NCI-H82 treated with DMSO at 0.1 percent for 48 hours (cell line): ENCODE measurements at regions not wholly inside any gene's neighbourhood (a gene's known extent, or its start where the extent isn't known, plus 50 kb on each side); places are given as distances from the start of the nearest gene placed in this dataset.

Experiments used
- DNase-seq: peaks from one replicate; lab custom pipeline; 2025; ENCODE audit not compliant: unreplicated experiment; lab: John Stamatoyannopoulos, UW

DNA sequence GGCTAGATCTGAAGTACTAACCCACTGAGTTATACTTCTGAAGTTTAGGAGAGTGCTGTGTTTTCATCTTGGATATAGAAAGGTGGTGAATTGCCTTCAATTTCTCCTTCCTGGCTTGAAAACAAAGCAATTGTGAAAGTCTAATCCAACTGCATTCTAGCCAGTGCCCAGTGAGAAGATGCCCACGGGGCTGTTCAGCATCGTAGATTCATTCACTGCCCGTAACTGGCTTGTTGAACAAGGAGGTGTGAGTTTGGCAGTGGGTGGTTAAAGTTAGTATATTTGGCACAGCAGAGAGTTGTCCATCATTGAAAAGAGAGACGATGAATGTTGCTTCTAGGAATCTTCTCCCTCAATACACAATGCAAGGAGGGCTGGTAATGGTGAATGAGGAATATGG, 82.3 kb upstream of the RND3 start:
- DNase-seq: no peak

GRCh38 chr2:150567771-150568301, 80.4 kb upstream of the RND3 start:
- DNase-seq: no peak

- no peak for DNase-seq
These were observed 78.8 kb upstream of the RND3 start for GRCh38 chr2:150566289-150566688.

DNA sequence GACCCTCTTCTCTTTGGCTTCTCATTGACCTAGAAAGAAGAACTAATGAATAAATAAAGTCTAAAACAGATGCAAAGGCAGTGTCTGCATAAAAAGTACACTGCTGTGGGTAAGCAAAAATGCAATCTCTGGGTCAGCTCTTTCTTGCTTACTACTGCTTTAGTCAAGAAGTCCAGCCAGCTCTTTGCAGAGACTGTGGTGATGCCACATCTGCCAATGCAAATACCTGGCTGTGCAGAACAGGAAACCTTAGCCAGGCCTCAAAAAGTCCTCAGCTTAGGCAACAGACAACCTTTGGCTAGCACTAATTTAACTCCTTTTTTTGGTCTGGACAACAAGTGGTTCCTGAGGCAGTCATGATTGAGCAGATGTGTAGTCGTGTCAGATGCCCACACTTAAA, 73.6 kb upstream of the RND3 start:
- no peak for DNase-seq

- no peak for DNase-seq
These were observed 69.6 kb upstream of the RND3 start for GRCh38 chr2:150557020-150557600.

DNA sequence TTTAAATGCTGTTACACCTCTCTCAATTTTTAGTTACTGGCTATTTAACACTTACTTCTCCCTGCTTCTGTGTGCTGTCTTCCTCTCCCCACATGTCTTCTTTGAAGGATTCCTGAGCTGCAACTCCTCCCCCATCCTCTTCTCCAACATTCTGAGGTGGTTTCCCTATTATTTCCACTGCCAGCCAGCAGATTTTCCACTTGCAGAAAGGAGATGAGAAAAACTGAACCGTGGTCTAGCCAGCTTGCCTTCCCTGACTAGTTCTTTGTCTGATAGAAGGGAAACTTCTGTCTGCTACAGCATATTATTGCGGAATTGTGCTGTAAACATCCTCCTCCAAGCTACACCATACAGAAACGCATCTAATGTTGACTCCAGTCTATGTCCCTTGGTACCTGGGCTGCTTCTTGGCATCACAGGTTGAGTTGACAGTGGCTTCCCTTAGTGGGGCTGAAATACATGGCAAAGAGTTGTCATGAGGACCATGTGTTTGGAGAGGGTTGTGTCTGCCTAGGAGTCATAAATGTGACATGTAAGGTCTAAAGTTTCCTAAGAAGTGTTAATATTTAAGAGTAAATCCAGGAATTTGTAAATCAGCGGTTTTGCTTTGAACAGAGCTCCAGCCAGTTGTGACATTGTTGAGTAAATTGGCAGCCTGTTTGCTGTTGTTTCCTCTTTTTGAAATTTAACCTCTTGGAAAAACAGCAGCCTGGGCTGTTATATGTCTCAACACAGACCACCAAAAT, 68.3 kb upstream of the RND3 start:
- no peak for DNase-seq

DNA sequence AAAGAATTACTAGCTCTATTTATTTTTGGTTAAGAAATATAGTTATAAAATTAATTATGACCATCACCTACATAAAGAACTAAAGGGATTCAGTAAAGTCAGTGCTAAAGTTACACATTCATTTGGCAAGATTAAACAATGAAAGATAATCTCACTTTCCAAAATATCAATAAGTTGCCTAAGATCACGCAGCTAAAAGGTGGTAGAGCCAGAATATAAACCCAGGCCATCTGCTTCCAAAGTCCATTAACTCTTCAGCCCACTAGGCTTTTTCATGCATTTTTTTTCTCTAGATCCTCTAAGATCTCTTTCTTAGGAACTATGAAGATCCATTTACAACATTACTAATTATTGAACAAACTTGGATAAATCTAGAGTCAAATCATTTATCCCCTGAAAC, 66.6 kb upstream of the RND3 start:
- no peak for DNase-seq

- DNase-seq: no peak
These were observed 64.8 kb upstream of the RND3 start for GRCh38 chr2:150552041-150552820.

DNA sequence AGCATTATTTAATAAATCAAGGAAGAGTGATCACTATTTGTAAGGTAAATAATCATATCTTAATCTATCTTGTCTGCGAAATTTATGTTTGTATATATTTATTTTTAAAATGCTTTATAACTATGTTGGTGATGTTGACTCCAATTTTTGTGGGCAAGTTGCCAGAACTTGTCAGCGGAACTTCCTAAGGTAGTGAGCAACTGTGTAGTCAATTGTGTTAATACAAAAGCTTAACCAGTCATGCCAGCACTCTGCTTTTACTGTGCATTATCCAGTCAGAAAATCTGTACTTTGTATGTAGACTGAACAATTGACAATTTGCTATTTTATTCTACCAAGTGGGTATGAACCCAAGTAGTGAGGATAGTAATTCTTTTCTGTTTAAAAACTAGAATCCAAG, 61.9 kb upstream of the RND3 start:
- DNase-seq: no peak

GRCh38 chr2:150548527-150548926, 61.1 kb upstream of the RND3 start:
- no peak for DNase-seq

DNA sequence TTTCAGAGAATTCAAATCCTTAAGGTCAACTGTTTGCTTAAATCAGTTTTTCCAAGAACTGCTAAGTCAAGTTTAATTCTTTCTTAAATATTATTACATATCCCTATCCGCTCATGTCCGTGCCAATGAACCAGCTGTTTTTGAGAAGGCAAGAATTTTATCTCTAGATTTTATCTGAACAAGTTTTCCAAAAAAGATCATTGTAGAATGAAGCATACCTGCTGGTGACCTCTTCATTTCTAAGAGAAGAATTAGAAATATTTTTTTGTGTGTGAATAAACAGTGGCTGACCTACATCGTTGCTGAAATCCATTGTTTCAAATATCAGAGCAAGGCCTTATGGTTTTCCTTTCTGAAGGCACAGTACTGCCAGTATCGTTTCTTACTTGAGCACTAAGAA, 58.4 kb upstream of the RND3 start:
- DNase-seq: no peak

DNA sequence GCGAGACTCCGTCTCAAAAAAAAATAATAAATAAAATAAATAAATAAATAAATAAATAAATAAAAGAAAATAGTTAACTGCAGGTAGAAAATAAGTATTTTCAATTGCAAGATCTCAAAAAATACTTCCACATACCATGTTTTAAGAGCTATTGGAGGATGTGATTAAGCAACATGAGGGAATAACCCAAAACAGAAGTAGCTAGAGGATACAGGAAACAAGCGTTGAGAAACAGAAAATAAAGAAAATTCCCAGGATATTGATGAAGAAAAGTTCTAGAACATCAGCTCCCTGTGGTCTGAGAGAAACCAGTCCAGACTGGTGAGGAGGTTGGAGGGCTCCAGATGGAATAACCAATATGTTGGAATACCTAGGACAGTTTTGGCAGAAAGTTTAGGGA, 57.3 kb upstream of the RND3 start:
- no peak for DNase-seq

DNA sequence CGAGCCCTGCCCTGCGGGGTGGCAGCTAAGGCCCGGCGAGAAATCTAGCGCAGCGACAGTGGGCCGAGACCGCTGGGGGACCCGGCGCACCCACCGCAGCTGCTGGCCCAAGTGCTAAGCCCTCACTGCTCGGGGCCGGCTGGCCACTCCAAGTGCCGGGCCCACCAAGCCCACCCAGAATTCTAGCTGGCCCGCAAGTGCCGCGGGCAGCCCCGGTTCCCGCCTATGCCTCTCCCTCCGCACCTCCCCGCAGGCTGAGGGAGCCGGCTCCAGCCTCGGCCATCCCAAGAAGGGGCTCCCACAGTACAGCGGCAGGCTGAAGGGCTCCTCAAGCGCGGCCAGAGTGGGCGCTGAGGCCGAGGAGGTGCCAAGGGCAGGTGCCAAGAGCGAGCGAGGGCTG, 55.2 kb upstream of the RND3 start:
- DNase-seq: no peak

DNA sequence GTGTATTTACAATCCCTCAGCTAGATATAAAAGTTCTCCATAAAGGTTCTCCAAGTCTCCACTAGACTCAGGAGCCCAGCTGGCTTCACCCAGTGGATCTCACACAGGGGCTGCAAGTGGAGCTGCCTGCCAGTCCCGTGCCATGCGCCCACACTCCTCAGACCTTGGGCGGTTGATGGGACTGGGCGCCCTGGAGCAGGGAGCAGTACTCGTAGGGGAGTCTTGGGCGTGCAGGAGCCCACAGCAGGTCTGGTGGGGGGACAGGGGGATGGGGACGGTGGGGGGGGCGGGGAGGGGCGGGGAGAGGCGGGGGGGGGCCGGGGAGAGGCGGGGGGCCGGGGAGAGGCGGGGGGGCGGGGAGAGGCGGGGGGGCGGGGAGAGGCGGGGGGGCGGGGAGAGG, 54.7 kb upstream of the RND3 start:
- no peak for DNase-seq

- DNase-seq: no peak
These were observed 51.3 kb upstream of the RND3 start for GRCh38 chr2:150538651-150539201.
